GM12873 (cell line): ENCODE measurements at regions not wholly inside any gene's neighbourhood (a gene's known extent, or its start where the extent isn't known, plus 50 kb on each side); places are given as distances from the start of the nearest gene placed in this dataset.

ENCODE experiments used
- TF ChIP-seq, protein P1 (sequence below): IDR thresholded peaks from 2 replicates; pipeline ENCODE4 v1.5.1; 2012; ENCODE audit warnings: low read depth, mild to moderate bottlenecking, moderate library complexity, low read length, control low read depth; ENCODE audit not compliant: insufficient read depth; ENCODE audit errors: missing control alignments

DNA sequence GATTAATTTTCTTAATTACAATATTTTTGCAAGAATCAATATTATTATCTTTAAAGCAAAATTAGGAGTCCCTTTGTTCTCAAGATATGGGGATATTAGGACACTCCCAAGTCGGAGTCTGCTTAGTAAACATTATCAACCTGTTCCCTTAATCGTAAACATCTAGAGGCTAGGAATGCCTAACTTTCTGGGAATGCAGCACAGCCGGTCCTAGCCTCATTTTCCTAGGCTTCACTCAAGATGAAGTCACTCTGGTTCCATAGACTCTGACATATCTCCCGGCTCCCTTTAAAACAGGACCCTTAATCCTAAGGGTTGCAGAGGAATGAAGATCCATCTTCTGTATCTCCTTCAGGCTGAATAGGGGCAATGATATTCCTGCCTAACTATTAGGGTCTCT lies 367.6 kb downstream of the GPM6A start:
- TF ChIP-seq, protein P1, sequence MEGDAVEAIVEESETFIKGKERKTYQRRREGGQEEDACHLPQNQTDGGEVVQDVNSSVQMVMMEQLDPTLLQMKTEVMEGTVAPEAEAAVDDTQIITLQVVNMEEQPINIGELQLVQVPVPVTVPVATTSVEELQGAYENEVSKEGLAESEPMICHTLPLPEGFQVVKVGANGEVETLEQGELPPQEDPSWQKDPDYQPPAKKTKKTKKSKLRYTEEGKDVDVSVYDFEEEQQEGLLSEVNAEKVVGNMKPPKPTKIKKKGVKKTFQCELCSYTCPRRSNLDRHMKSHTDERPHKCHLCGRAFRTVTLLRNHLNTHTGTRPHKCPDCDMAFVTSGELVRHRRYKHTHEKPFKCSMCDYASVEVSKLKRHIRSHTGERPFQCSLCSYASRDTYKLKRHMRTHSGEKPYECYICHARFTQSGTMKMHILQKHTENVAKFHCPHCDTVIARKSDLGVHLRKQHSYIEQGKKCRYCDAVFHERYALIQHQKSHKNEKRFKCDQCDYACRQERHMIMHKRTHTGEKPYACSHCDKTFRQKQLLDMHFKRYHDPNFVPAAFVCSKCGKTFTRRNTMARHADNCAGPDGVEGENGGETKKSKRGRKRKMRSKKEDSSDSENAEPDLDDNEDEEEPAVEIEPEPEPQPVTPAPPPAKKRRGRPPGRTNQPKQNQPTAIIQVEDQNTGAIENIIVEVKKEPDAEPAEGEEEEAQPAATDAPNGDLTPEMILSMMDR: no peak

GRCh38 chr4:175447016-175447415 lies 365.0 kb downstream of the GPM6A start:
- TF ChIP-seq, protein P1: no peak

- TF ChIP-seq, protein P1: no peak
Observed at GRCh38 chr4:175450446-175450845, 361.6 kb downstream of the GPM6A start.

- TF ChIP-seq, protein P1: no peak
Observed at GRCh38 chr4:175451238-175451965, 360.7 kb downstream of the GPM6A start.

DNA sequence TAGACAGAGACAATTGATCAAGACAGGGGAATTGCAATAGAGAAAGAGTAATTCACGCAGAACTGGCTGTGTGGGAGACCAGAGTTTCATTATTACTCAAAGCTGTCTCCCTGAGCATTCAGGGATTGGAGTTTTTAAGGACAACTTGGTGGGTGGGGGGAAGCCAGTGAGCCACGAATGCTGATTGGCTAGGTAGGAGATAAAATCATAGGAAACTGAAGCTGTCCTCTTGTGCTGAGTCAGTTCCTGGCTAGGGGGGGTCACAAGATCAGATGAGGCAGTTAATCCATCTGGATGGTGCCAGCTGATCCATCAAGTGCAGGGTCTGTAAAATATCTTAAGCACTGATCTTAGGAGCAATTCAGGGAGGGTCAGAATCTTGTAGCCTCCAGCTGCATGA lies 358.6 kb downstream of the GPM6A start:
- TF ChIP-seq, protein P1: no peak

- TF ChIP-seq, protein P1: no peak
Observed at GRCh38 chr4:175456131-175456530, 355.9 kb downstream of the GPM6A start.

DNA sequence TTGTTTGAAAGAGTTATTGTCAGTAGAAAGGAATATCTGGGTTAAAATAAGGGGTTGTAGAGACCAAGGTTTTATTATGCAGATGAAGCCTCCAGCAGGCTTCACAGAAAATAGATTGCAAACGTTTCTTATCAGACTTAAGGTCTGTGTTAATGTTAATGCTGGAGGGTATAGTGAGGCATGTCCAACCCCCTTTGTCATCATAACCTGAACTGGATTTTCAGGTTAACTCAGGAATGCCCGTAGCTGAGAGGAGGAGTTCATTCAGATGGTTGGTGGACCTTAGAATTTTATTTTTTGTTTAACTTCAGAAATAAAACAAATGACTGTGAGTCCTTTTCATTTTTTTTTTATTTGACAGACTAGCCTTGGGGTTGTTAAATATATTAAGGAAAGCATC lies 354.1 kb downstream of the GPM6A start:
- TF ChIP-seq, protein P1: no peak

DNA sequence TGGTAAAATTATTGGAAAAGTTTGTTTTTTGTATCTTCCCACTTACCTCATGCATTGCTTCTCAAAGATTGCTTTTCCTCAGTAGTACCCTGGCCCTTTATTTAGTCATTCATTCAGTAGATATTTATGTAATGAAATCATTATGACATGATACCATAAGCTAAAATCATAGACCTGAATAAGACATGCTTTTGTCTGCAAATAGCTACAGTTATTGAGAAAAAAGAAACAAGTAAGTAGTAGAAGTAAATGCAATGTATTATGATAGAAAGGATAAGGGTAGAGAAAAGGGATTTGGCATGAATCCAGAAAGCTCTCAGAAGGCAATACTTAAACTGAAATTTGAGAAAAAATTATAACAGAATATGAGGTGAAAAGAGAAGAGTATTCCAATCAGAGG lies 352.5 kb downstream of the GPM6A start:
- TF ChIP-seq, protein P1: no peak
